Esophagus squamous epithelium (tissue), 5 donors: ENCODE measurements at regions not wholly inside any gene's neighbourhood (a gene's known extent, or its start where the extent isn't known, plus 50 kb on each side); places are given as distances from the start of the nearest gene placed in this dataset.

ENCODE experiments used
- DNase-seq: peaks from one replicate; lab custom pipeline; 2025; lab: John Stamatoyannopoulos, UW
- H3K27ac ChIP-seq, 4 donors: fragments of 200-600 bp; sonication (generic); one replicate each; pipeline ENCODE4 v1.5.1; 2016 to 2019; ENCODE audit warnings: mild to moderate bottlenecking in 1 of 4
- H3K27me3 ChIP-seq, 4 donors: fragments of 200-600 bp; sonication (generic); 1 replicate in 3 of 4; 2 replicates in 1 of 4; pipeline versions ENCODE4 v1.5.1 to v1.6.0; 2017 to 2021; ENCODE audit warnings: antibody characterized with exemption in 1 of 4
- H3K36me3 ChIP-seq, 3 donors: fragments of 200-600 bp; sonication (generic); one replicate each; pipeline ENCODE4 v1.5.1; 2016 to 2019
- H3K4me1 ChIP-seq, 3 donors: fragments of 200-600 bp; sonication (generic); one replicate each; pipeline ENCODE4 v1.5.1; 2017 to 2019
- H3K4me3 ChIP-seq, 4 donors: fragments of 200-600 bp; sonication (generic); 1 replicate in 3 of 4; 2 replicates in 1 of 4; pipeline ENCODE4 v1.5.1; 2016 to 2019; ENCODE audit warnings: mild to moderate bottlenecking in 2 of 4, moderate library complexity in 1 of 4
- H3K9me3 ChIP-seq, 3 donors: fragments of 200-600 bp; sonication (generic); one replicate each; pipeline ENCODE4 v1.5.1; 2016 to 2019
- CTCF ChIP-seq, 6 experiments: fragments of 450-650 bp in 4 of 6; fragments of 200-600 bp in 2 of 6; sonication (generic) in 2 of 6; IDR thresholded peaks; one replicate each; pipeline ENCODE4 v1.5.1; 2016 to 2019; ENCODE audit warnings: antibody characterized with exemption in 6 of 6, mild to moderate bottlenecking in 4 of 6, moderate library complexity in 4 of 6
- POLR2A ChIP-seq, 4 donors: fragments of 450-650 bp; IDR thresholded peaks; one replicate each; pipeline ENCODE4 v1.6.1; 2017; ENCODE audit warnings: antibody characterized with exemption in 4 of 4, mild to moderate bottlenecking in 4 of 4, moderate library complexity in 3 of 4
- whole genome bisulfite sequencing, 2 donors: methylation state at CpG; one replicate each; pipeline ENCODE4 v1.1.5; 2018; 5-methylcytosine and 5-hydroxymethylcytosine counted together
- intact Hi-C: fragments of 100-400 bp; cut with DNase I; formaldehyde crosslinking; loops from one replicate; pipeline ENCODE4 v1.15.0; 2022
- donor health status: DM: yes; HTN: yes; CAD: no.

GRCh38 chr13:112193463-112194166 lies 126.7 kb downstream of the SOX1 start:
- Histone ChIP-seq H3K27ac (no peak overlapping the region), H3K4me3 (no peak overlapping the region), H3K27me3 (peaks cover 0 to 15% (median 0%) of the 10 kb centered on the region in 4 donors), H3K9me3 (no peaks in the 10 kb centered on the region), H3K4me1 (no peaks in the 10 kb centered on the region), H3K36me3 (no peaks in the 10 kb centered on the region)
- TF ChIP-seq CTCF (IDR thresholded peaks at IDR 0.05), result no peak
- no peak for TF ChIP-seq POLR2A (IDR thresholded peaks at IDR 0.05)
- DNase-seq, result no peak
- 79% methylated on average over 14 to 15 of the region's 15 CpGs for WGBS, 2 donors
- intact Hi-C loops, result no loop called here

GRCh38 chr13:112194167-112194530 lies 127.2 kb downstream of the SOX1 start:
- 73 to 89% methylated on average over 3 to 8 of the region's 22 CpGs for WGBS, 2 donors

GRCh38 chr13:112194579-112194978 lies 127.6 kb downstream of the SOX1 start:
- intact Hi-C loops, result no loop called here
- no peak for DNase-seq
- TF ChIP-seq POLR2A (IDR thresholded peaks at IDR 0.05), result no peak
- TF ChIP-seq CTCF (IDR thresholded peaks at IDR 0.05), result no peak

More at GRCh38 chr13:112194167-112194530, 127.2 kb downstream of the SOX1 start:
- Histone ChIP-seq H3K36me3 (no peaks in the 10 kb centered on the region), H3K27me3 (peaks cover 0 to 18% (median 0%) of the 10 kb centered on the region in 4 donors), H3K4me3 (no peak overlapping the region), H3K9me3 (no peaks in the 10 kb centered on the region), H3K4me1 (no peaks in the 10 kb centered on the region), H3K27ac (no peak overlapping the region)
- no peak for DNase-seq
- TF ChIP-seq CTCF (IDR thresholded peaks at IDR 0.05) (no peak), POLR2A (IDR thresholded peaks at IDR 0.05) (no peak)
- intact Hi-C loops, result no loop called here

GRCh38 chr13:112198396-112199010 lies 131.6 kb downstream of the SOX1 start:
- WGBS, 2 donors, result 72 to 79% methylated on average over 7 to 9 of the region's 17 CpGs
- Histone ChIP-seq H3K27me3 (peaks cover 0 to 57% (median 0%) of the 10 kb centered on the region in 4 donors), H3K27ac (no peak overlapping the region), H3K4me1 (no peaks in the 10 kb centered on the region), H3K9me3 (no peaks in the 10 kb centered on the region), H3K36me3 (no peaks in the 10 kb centered on the region), H3K4me3 (no peak overlapping the region)
- TF ChIP-seq POLR2A (IDR thresholded peaks at IDR 0.05), result no peak
- no peak for TF ChIP-seq CTCF (IDR thresholded peaks at IDR 0.05)
- no peak for DNase-seq
- intact Hi-C loops, result no loop called here

More at GRCh38 chr13:112194579-112194978, 127.6 kb downstream of the SOX1 start:
- no peaks in the 10 kb centered on the region for H3K36me3 ChIP-seq
- H3K4me3 ChIP-seq, result no peak overlapping the region
- H3K27ac ChIP-seq, result no peak overlapping the region
- no peaks in the 10 kb centered on the region for H3K9me3 ChIP-seq
- H3K27me3 ChIP-seq, result peaks cover 0 to 20% (median 0%) of the 10 kb centered on the region in 4 donors
- no peaks in the 10 kb centered on the region for H3K4me1 ChIP-seq
- WGBS, 2 donors, result 90 to 91% methylated on average over 10 to 14 of the region's 31 CpGs

- H3K36me3 ChIP-seq, result no peaks in the 10 kb centered on the region
- H3K4me3 ChIP-seq, result no peak overlapping the region
- WGBS, 2 donors, result 65 to 84% methylated on average over 2 to 10 of the region's 10 CpGs
- H3K4me1 ChIP-seq, result peaks cover 0 to 4% (median 0%) of the 10 kb centered on the region in 3 donors
- peaks cover 0 to 74% (median 2%) of the 10 kb centered on the region in 4 donors for H3K27me3 ChIP-seq
- intact Hi-C loops, result no loop called here
- H3K9me3 ChIP-seq, result no peaks in the 10 kb centered on the region
- DNase-seq, result no peak
- TF ChIP-seq CTCF (IDR thresholded peaks at IDR 0.05) (no peak), POLR2A (IDR thresholded peaks at IDR 0.05) (no peak)
- H3K27ac ChIP-seq, result no peak overlapping the region
Observed at GRCh38 chr13:112200200-112200599, 133.3 kb downstream of the SOX1 start.
